ENCODE measurements at regions not wholly inside any gene's neighbourhood (a gene's known extent, or its start where the extent isn't known, plus 50 kb on each side); places are given as distances from the start of the nearest gene placed in this dataset.

DNA sequence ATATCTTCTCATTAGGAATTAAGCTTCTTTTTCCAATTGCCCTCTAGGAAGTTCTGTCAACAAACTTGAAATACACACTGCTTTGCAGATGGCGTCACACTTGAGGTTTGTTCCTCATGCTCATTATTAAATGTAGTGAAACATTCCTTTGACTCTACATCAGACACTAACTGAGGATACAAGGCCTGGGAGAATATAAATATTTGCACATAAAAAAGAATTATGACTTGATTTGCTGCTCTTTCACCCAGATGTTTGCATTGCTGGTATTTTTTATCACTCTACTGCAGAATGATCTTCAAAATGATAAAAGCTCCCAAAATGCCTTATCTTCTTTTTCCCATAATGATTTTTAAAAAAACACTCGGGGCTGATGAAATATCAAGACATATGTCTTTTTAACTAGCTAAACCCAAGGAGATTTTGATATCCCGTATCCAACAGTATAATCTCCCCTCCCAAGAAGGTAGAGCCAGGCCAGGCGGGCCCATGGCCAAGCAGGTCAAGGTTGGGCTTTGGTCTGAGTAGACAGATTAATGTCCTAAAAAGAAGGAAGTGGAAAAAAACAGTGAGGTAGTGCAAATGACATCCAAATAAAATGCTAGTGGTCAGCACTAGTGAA lies 264.6 kb downstream of the HHIPL2 start:
- Histone ChIP-seq H3K27me3 (ENCODE audit: insufficient read depth, low read depth, low read length) (no peaks in the 10 kb centered on the region), H3K79me2 (replicated peaks; ENCODE audit: insufficient read depth, low read length) (no peaks in the 10 kb centered on the region), H4K20me1 (ENCODE audit: insufficient read depth) (no peaks in the 10 kb centered on the region), H3K4me2 (ENCODE audit: low read length) (no peak overlapping the region), H3K27ac (ENCODE audit: low read length) (no peak overlapping the region), H2AFZ (ENCODE audit: low read depth, low read length) (no peak overlapping the region), H3F3A (ENCODE audit: insufficient read depth, low read length, poor library complexity, severe bottlenecking) (no peaks in the 10 kb centered on the region), H3K36me3 (ENCODE audit: insufficient read depth, low read length) (no peaks in the 10 kb centered on the region), H3K9me2 (ENCODE audit: insufficient read depth, low read length) (no peaks in the 10 kb centered on the region), H3K4me3 (ENCODE audit: low read length) (no peak overlapping the region), H3K9ac (ENCODE audit: low read length) (no peak overlapping the region), H3K9me3 (ENCODE audit: low read length) (no peaks in the 10 kb centered on the region)
- TF ChIP-seq CTCF (IDR thresholded peaks at IDR 0.05; ENCODE audit: poor library complexity, severe bottlenecking) (no peak), TAF1 (IDR thresholded peaks at IDR 0.05; ENCODE audit: low read depth) (no peak), SMC3 (conservative IDR thresholded peaks at IDR 0.05; ENCODE audit: poor library complexity) (no peak), POLR2AphosphoS5 (IDR thresholded peaks at IDR 0.05) (no peak), MXI1 (conservative IDR thresholded peaks at IDR 0.05; ENCODE audit: poor library complexity, severe bottlenecking) (no peak), EZH2 (IDR thresholded peaks at IDR 0.05; ENCODE audit: borderline replicate concordance, insufficient read depth, low read length, poor library complexity, severe bottlenecking) (no peak), RAD21 (conservative IDR thresholded peaks at IDR 0.05) (no peak), EP300 (conservative IDR thresholded peaks at IDR 0.05; ENCODE audit: poor library complexity, severe bottlenecking) (no peak)
- TF ChIP-seq, protein P1, sequence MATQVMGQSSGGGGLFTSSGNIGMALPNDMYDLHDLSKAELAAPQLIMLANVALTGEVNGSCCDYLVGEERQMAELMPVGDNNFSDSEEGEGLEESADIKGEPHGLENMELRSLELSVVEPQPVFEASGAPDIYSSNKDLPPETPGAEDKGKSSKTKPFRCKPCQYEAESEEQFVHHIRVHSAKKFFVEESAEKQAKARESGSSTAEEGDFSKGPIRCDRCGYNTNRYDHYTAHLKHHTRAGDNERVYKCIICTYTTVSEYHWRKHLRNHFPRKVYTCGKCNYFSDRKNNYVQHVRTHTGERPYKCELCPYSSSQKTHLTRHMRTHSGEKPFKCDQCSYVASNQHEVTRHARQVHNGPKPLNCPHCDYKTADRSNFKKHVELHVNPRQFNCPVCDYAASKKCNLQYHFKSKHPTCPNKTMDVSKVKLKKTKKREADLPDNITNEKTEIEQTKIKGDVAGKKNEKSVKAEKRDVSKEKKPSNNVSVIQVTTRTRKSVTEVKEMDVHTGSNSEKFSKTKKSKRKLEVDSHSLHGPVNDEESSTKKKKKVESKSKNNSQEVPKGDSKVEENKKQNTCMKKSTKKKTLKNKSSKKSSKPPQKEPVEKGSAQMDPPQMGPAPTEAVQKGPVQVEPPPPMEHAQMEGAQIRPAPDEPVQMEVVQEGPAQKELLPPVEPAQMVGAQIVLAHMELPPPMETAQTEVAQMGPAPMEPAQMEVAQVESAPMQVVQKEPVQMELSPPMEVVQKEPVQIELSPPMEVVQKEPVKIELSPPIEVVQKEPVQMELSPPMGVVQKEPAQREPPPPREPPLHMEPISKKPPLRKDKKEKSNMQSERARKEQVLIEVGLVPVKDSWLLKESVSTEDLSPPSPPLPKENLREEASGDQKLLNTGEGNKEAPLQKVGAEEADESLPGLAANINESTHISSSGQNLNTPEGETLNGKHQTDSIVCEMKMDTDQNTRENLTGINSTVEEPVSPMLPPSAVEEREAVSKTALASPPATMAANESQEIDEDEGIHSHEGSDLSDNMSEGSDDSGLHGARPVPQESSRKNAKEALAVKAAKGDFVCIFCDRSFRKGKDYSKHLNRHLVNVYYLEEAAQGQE (IDR thresholded peaks at IDR 0.05; ENCODE audit: borderline replicate concordance), result no peak

GRCh38 chr1:222279591-222279990 lies 268.3 kb downstream of the HHIPL2 start:
- TF ChIP-seq SMC3 (conservative IDR thresholded peaks at IDR 0.05; ENCODE audit: poor library complexity) (no peak), EP300 (conservative IDR thresholded peaks at IDR 0.05; ENCODE audit: poor library complexity, severe bottlenecking) (no peak), EZH2 (IDR thresholded peaks at IDR 0.05; ENCODE audit: borderline replicate concordance, insufficient read depth, low read length, poor library complexity, severe bottlenecking) (no peak), RAD21 (conservative IDR thresholded peaks at IDR 0.05) (no peak), POLR2AphosphoS5 (IDR thresholded peaks at IDR 0.05) (no peak), MXI1 (conservative IDR thresholded peaks at IDR 0.05; ENCODE audit: poor library complexity, severe bottlenecking) (no peak), TAF1 (IDR thresholded peaks at IDR 0.05; ENCODE audit: low read depth) (no peak), CTCF (IDR thresholded peaks at IDR 0.05; ENCODE audit: poor library complexity, severe bottlenecking) (no peak)
- TF ChIP-seq, protein P1 (IDR thresholded peaks at IDR 0.05; ENCODE audit: borderline replicate concordance), result no peak

More at GRCh38 chr1:222279591-222279990, 268.3 kb downstream of the HHIPL2 start:
- Histone ChIP-seq H3K9ac (ENCODE audit: low read length) (no peak overlapping the region), H3K9me3 (ENCODE audit: low read length) (no peaks in the 10 kb centered on the region), H3K79me2 (replicated peaks; ENCODE audit: insufficient read depth, low read length) (no peaks in the 10 kb centered on the region), H4K20me1 (ENCODE audit: insufficient read depth) (no peaks in the 10 kb centered on the region), H3K36me3 (ENCODE audit: insufficient read depth, low read length) (no peaks in the 10 kb centered on the region), H3K27ac (ENCODE audit: low read length) (no peak overlapping the region), H2AFZ (ENCODE audit: low read depth, low read length) (no peak overlapping the region), H3K4me2 (ENCODE audit: low read length) (no peak overlapping the region), H3K9me2 (ENCODE audit: insufficient read depth, low read length) (no peaks in the 10 kb centered on the region), H3F3A (ENCODE audit: insufficient read depth, low read length, poor library complexity, severe bottlenecking) (no peaks in the 10 kb centered on the region), H3K27me3 (ENCODE audit: insufficient read depth, low read depth, low read length) (no peaks in the 10 kb centered on the region), H3K4me3 (ENCODE audit: low read length) (no peak overlapping the region)

Data from neural cell (in vitro differentiated cells).